Calu3 (cell line): ENCODE measurements at regions not wholly inside any gene's neighbourhood (a gene's known extent, or its start where the extent isn't known, plus 50 kb on each side); places are given as distances from the start of the nearest gene placed in this dataset.

ENCODE experiments used
- BruUV-seq: library from RNA; stranded (reverse); fragments of 400-500 nt; replicated peaks from 2 replicates; lab custom pipeline; 2021; lab: Mats Ljungman, UMichigan
- CTCF ChIA-PET: fragments of 300-600 bp; sonication (Branson Sonifier 250); formaldehyde crosslinking; loops from one replicate; lab custom pipeline; 2022; ENCODE audit warnings: antibody characterized with exemption; lab: Charles Lee
- DNase-seq: peaks from one replicate; pipeline ENCODE4 v3.0.0; 2022
- H3K27ac Mint-ChIP-seq: one replicate; pipeline ENCODE4 v1.8.0; 2022; ENCODE audit warnings: mixed read lengths; ENCODE audit not compliant: unreplicated experiment
- H3K27me3 Mint-ChIP-seq: one replicate; pipeline ENCODE4 v1.8.0; 2022; ENCODE audit warnings: mixed read lengths; ENCODE audit not compliant: unreplicated experiment
- H3K36me3 Mint-ChIP-seq: one replicate; pipeline ENCODE4 v1.8.0; 2022; ENCODE audit warnings: mild to moderate bottlenecking, moderate library complexity, mixed read lengths; ENCODE audit not compliant: insufficient read depth, unreplicated experiment
- H3K4me1 Mint-ChIP-seq: one replicate; pipeline ENCODE4 v1.8.0; 2022; ENCODE audit warnings: mild to moderate bottlenecking, low read depth, mixed read lengths; ENCODE audit not compliant: unreplicated experiment
- H3K4me3 Mint-ChIP-seq: one replicate; pipeline ENCODE4 v1.8.0; 2022; ENCODE audit warnings: mild to moderate bottlenecking, low read depth, moderate library complexity, mixed read lengths; ENCODE audit not compliant: unreplicated experiment
- H3K9me3 Mint-ChIP-seq: one replicate; pipeline ENCODE4 v1.8.0; 2022; ENCODE audit warnings: low read depth, mixed read lengths; ENCODE audit not compliant: unreplicated experiment
- CTCF ChIP-seq: fragments of 200-600 bp; IDR thresholded peaks from one replicate; pipeline ENCODE4 v1.8.0; 2022; ENCODE audit warnings: antibody characterized with exemption; ENCODE audit not compliant: unreplicated experiment
- intact Hi-C: fragments of 100-400 bp; cut with micrococcal nuclease; formaldehyde crosslinking; loops from one replicate; pipeline ENCODE4 v1.10.0; 2022; ENCODE audit not compliant: unreplicated experiment

GRCh38 chr9:134564431-134565170, 77.0 kb upstream of the COL5A1 start:
- BruUV-seq = no TSS peak
- no peak for DNase-seq
- Mint-ChIP-seq H3K36me3 (no peaks in the 10 kb centered on the region), H3K27ac (no peak overlapping the region), H3K27me3 (peaks cover 13% of the 10 kb centered on the region), H3K4me1 (no peaks in the 10 kb centered on the region), H3K9me3 (peaks cover 3% of the 10 kb centered on the region), H3K4me3 (no peak overlapping the region)
- CTCF ChIA-PET = no interaction called here
- TF ChIP-seq CTCF = no peak
- intact Hi-C loops = no loop called here

GRCh38 chr9:134565316-134565915, 76.2 kb upstream of the COL5A1 start:
- Mint-ChIP-seq H3K27ac (no peak overlapping the region), H3K4me1 (no peaks in the 10 kb centered on the region), H3K36me3 (no peaks in the 10 kb centered on the region), H3K9me3 (peaks cover 3% of the 10 kb centered on the region), H3K27me3 (peaks cover 13% of the 10 kb centered on the region), H3K4me3 (no peak overlapping the region)
- DNase-seq = no peak
- intact Hi-C loops = no loop called here
- no peak for TF ChIP-seq CTCF
- no TSS peak for BruUV-seq
- CTCF ChIA-PET = interaction anchor here (0.7 kb wide), 1 partner anchor 13 kb away, joined by 3 read pairs; no protein-coding TSS in a partner anchor

GRCh38 chr9:134566196-134566847, 75.3 kb upstream of the COL5A1 start:
- Mint-ChIP-seq H3K9me3 (peaks cover 3% of the 10 kb centered on the region), H3K4me1 (no peaks in the 10 kb centered on the region), H3K27ac (no peak overlapping the region), H3K27me3 (peaks cover 21% of the 10 kb centered on the region), H3K36me3 (no peaks in the 10 kb centered on the region), H3K4me3 (no peak overlapping the region)
- no peak for TF ChIP-seq CTCF
- DNase-seq = no peak
- no TSS peak for BruUV-seq
- intact Hi-C loops = no loop called here
- CTCF ChIA-PET = interaction anchor here (0.6 kb wide), 1 partner anchor 18 kb away, joined by 3 read pairs; no protein-coding TSS in a partner anchor

GRCh38 chr9:134566936-134567335, 74.7 kb upstream of the COL5A1 start:
- intact Hi-C loops = no loop called here
- DNase-seq = no peak
- H3K27me3 Mint-ChIP-seq = peaks cover 27% of the 10 kb centered on the region
- H3K27ac Mint-ChIP-seq = no peak overlapping the region
- CTCF ChIA-PET = interaction anchor here (0.6 kb wide), 1 partner anchor 19 kb away, joined by 3 read pairs; no protein-coding TSS in a partner anchor
- no peak for TF ChIP-seq CTCF
- no peaks in the 10 kb centered on the region for H3K36me3 Mint-ChIP-seq
- BruUV-seq = no TSS peak
- peaks cover 3% of the 10 kb centered on the region for H3K9me3 Mint-ChIP-seq
- H3K4me1 Mint-ChIP-seq = no peaks in the 10 kb centered on the region
- H3K4me3 Mint-ChIP-seq = no peak overlapping the region
